ENCODE measurements at regions not wholly inside any gene's neighbourhood (a gene's known extent, or its start where the extent isn't known, plus 50 kb on each side); places are given as distances from the start of the nearest gene placed in this dataset.

- no peak for TF ChIP-seq MAZ (IDR thresholded peaks at IDR 0.05; ENCODE audit: borderline replicate concordance, low read depth, low read length)
Measured at GRCh38 chr11:69910519-69911309, 91.5 kb upstream of the FGF3 start (continued).

DNA sequence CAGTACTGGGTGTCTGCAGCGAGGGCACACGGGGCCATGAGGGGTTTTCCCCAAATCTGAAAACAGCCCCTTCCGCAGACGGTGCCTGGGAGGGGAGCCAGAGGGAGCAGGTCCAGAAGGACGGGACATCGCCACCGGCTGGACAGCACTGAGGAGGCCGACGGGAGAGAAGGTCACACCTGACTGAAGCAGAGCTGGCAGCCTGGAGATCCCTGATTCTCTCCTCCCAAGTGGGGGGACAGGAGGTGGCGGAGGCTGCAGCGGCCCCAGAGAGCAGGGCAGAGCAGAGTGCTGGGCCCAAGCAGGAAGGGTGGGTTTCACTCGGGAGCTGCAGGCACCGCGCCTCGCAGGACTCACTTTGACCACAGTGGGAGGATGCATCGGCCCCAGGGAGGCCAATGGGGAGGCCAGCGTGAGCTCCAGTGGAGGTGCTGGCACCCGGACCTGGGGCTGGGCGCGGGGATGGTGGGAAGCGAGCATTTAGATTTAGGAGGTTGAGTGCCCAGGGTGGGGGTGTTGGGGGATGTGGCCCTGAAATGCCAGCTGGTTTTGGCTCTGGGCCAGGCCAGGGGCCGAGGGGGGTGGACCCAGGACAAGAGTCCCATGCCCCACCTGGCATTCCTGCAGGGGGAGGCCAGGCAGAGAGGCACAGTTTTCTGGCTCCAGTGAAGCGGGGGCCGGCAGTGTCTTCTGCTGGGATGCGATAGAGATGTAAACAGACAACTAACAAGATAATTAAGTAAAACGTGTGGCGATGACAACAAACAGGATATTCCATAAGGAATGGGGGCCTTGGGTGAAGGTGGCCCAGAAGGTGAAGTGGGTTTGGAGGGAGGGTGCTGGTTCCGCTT lies 92.3 kb upstream of the FGF3 start:
- no peak for DNase-seq (ENCODE audit: low read depth in 1 of 2, low spot score in 1 of 2)
- Histone ChIP-seq H3K9me3 (no peaks in the 10 kb centered on the region), H3K4me3 (no peak overlapping the region), H3K27ac (no peak overlapping the region; a peak in 1 of 6 replicates), H3K4me2 (no peak overlapping the region), H3K4me1 (peaks cover 17% of the 10 kb centered on the region)
- TF ChIP-seq HOXB13 (CRISPR knock-in tag; IDR thresholded peaks at IDR 0.05; ENCODE audit: low read depth) = no peak
- TF ChIP-seq KDM1A (IDR thresholded peaks at IDR 0.05; ENCODE audit: low read depth) = no peak
- TF ChIP-seq GATA3 (IDR thresholded peaks at IDR 0.05; ENCODE audit: borderline replicate concordance) = no peak
- TF ChIP-seq ZNF302 (CRISPR knock-in tag; IDR thresholded peaks at IDR 0.05) = no peak
- no peak for TF ChIP-seq HES2 (IDR thresholded peaks at IDR 0.05)
- no peak for TF ChIP-seq CHD2 (IDR thresholded peaks at IDR 0.05; ENCODE audit: low read length, partially characterized antibody)
- TF ChIP-seq, protein P1, sequence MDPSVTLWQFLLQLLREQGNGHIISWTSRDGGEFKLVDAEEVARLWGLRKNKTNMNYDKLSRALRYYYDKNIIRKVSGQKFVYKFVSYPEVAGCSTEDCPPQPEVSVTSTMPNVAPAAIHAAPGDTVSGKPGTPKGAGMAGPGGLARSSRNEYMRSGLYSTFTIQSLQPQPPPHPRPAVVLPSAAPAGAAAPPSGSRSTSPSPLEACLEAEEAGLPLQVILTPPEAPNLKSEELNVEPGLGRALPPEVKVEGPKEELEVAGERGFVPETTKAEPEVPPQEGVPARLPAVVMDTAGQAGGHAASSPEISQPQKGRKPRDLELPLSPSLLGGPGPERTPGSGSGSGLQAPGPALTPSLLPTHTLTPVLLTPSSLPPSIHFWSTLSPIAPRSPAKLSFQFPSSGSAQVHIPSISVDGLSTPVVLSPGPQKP (IDR thresholded peaks at IDR 0.05; ENCODE audit: low read depth, low read length) = no peak
- TF ChIP-seq BCL3 (IDR thresholded peaks at IDR 0.05) = no peak
- TF ChIP-seq RCOR1 (IDR thresholded peaks at IDR 0.05; ENCODE audit: low read depth, low read length) = no peak
- no peak for TF ChIP-seq RARB (CRISPR knock-in tag; IDR thresholded peaks at IDR 0.05)
- TF ChIP-seq BHLHE40 (IDR thresholded peaks at IDR 0.05; ENCODE audit: low read depth, low read length) = no peak
- TF ChIP-seq TFCP2L1 (CRISPR knock-in tag; IDR thresholded peaks at IDR 0.05) = no peak
- CTCF ChIA-PET = interaction anchor here (0.6 to 10.5 kb wide), 29 partner anchors 9 to 458 kb away, joined by 3 to 233 read pairs (median 5); partner anchors contain the start of genes FADD and FGF19
- 76% methylated on average over 20 of the region's 28 CpGs for WGBS (ENCODE audit: missing lambda C conversion rate)
- no peak for ATAC-seq
- POLR2A ChIA-PET = no interaction called here
- FAIRE-seq = no peak

GRCh38 chr11:69912161-69912910 lies 93.1 kb upstream of the FGF3 start:
- FAIRE-seq (no peak), DNase-seq (ENCODE audit: low read depth in 1 of 2, low spot score in 1 of 2) (no peak), ATAC-seq (no peak)
- Histone ChIP-seq H3K4me3 (no peak overlapping the region), H3K9me3 (peaks cover 3% of the 10 kb centered on the region; the same call in 1 of the 3 replicates), H3K4me1 (peaks cover 11% of the 10 kb centered on the region; the same call in 2 of the 3 replicates), H3K27ac (no peak overlapping the region), H3K4me2 (no peak overlapping the region)
- TF ChIP-seq KDM5A (IDR thresholded peaks at IDR 0.05) = no peak
- no peak for TF ChIP-seq MAZ (IDR thresholded peaks at IDR 0.05; ENCODE audit: borderline replicate concordance, low read depth, low read length)
- no peak for TF ChIP-seq CBX2 (IDR thresholded peaks at IDR 0.05; ENCODE audit: borderline replicate concordance, low read depth)
- no peak for TF ChIP-seq RNF2 (IDR thresholded peaks at IDR 0.05; ENCODE audit: borderline replicate concordance, low read depth)
- TF ChIP-seq HES2 (IDR thresholded peaks at IDR 0.05) = no peak
- TF ChIP-seq NR3C1 (IDR thresholded peaks at IDR 0.05) = no peak
- no peak for TF ChIP-seq BCL3 (IDR thresholded peaks at IDR 0.05)
- TF ChIP-seq NFE2L2 (conservative IDR thresholded peaks at IDR 0.05; ENCODE audit: low read length) = no peak
- TF ChIP-seq, protein P2, sequence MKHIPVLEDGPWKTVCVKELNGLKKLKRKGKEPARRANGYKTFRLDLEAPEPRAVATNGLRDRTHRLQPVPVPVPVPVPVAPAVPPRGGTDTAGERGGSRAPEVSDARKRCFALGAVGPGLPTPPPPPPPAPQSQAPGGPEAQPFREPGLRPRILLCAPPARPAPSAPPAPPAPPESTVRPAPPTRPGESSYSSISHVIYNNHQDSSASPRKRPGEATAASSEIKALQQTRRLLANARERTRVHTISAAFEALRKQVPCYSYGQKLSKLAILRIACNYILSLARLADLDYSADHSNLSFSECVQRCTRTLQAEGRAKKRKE (CRISPR knock-in tag; IDR thresholded peaks at IDR 0.05; ENCODE audit: low read depth) = no peak
- TF ChIP-seq KDM1A (IDR thresholded peaks at IDR 0.05; ENCODE audit: low read depth) = no peak
- no peak for TF ChIP-seq JUNB (IDR thresholded peaks at IDR 0.05)
- no peak for TF ChIP-seq PHF8 (IDR thresholded peaks at IDR 0.05; ENCODE audit: borderline replicate concordance, low read depth)
- TF ChIP-seq ZC3H11A (IDR thresholded peaks at IDR 0.05) = no peak
- TF ChIP-seq HOXB13 (CRISPR knock-in tag; IDR thresholded peaks at IDR 0.05; ENCODE audit: low read depth) = no peak
- TF ChIP-seq E2F6 (IDR thresholded peaks at IDR 0.05; ENCODE audit: borderline replicate concordance, low read depth) = no peak
- no peak for TF ChIP-seq SMC3 (IDR thresholded peaks at IDR 0.05)
- no peak for TF ChIP-seq ESRRA (IDR thresholded peaks at IDR 0.05; ENCODE audit: borderline replicate concordance, low read length)
- WGBS (ENCODE audit: missing lambda C conversion rate) = 84% methylated on average over 14 of the region's 22 CpGs
- POLR2A ChIA-PET = no interaction called here
- CTCF ChIA-PET = interaction anchor here (0.6 to 10.5 kb wide), 24 partner anchors 8 to 290 kb away, joined by 3 to 233 read pairs (median 4); partner anchors contain the start of genes FADD and FGF19

All from A549 (cell line).